HG03097 (cell line): ENCODE measurements at regions not wholly inside any gene's neighbourhood (a gene's known extent, or its start where the extent isn't known, plus 50 kb on each side); places are given as distances from the start of the nearest gene placed in this dataset.
"Not testable (repeated sequence)": the region's sequence is repeated elsewhere in the genome, so short reads cannot be mapped to it uniquely, and the experiment has no call there.

Experiments used
- ATAC-seq: cut with Tn5 transposase; IDR thresholded peaks from one replicate; pipeline ENCODE4 v1.9.1; 2021; ENCODE audit not compliant: unreplicated experiment, low FRiP score

- no peak for ATAC-seq
Measured at GRCh38 chr4:188989371-188989770, 850.1 kb downstream of the TRIML1 start.

- no peak for ATAC-seq
Measured at GRCh38 chr4:188992706-188993105, 853.5 kb downstream of the TRIML1 start.

- no peak for ATAC-seq
Measured at GRCh38 chr4:188993871-188994270, 854.6 kb downstream of the TRIML1 start.

- no peak for ATAC-seq
Measured at GRCh38 chr4:189001283-189001970, 862.2 kb downstream of the TRIML1 start.

GRCh38 chr4:189001971-189002450, 862.8 kb downstream of the TRIML1 start:
- ATAC-seq = no peak

- ATAC-seq = no peak
Measured at GRCh38 chr4:189002475-189002874, 863.2 kb downstream of the TRIML1 start.

GRCh38 chr4:189010452-189011217, 871.4 kb downstream of the TRIML1 start:
- ATAC-seq = not testable (repeated sequence)

GRCh38 chr4:189021831-189022230, 882.6 kb downstream of the TRIML1 start:
- no peak for ATAC-seq

GRCh38 chr4:189022440-189023035, 883.3 kb downstream of the TRIML1 start:
- no peak for ATAC-seq

- ATAC-seq = no peak
Measured at GRCh38 chr4:189029976-189030504, 890.8 kb downstream of the TRIML1 start.

GRCh38 chr4:189032606-189033338, 893.5 kb downstream of the TRIML1 start:
- no peak for ATAC-seq

- ATAC-seq = no peak
Measured at GRCh38 chr4:189033801-189034347, 894.6 kb downstream of the TRIML1 start.

- ATAC-seq = no peak
Measured at GRCh38 chr4:189035091-189035490, 895.9 kb downstream of the TRIML1 start.

- no peak for ATAC-seq
Measured at GRCh38 chr4:189035654-189036053, 896.4 kb downstream of the TRIML1 start.

- ATAC-seq = no peak
Measured at GRCh38 chr4:189036906-189037305, 897.7 kb downstream of the TRIML1 start.

- ATAC-seq = no peak
Measured at GRCh38 chr4:189046642-189047041, 894.0 kb upstream of the FRG1 start.

- ATAC-seq = no peak
Measured at GRCh38 chr4:189048119-189048518, 892.6 kb upstream of the FRG1 start.

- ATAC-seq = no peak
Measured at GRCh38 chr4:189049682-189050081, 891.0 kb upstream of the FRG1 start.

GRCh38 chr4:189050643-189051042, 890.0 kb upstream of the FRG1 start:
- no peak for ATAC-seq

- ATAC-seq = no peak
Measured at GRCh38 chr4:189053621-189054020, 887.1 kb upstream of the FRG1 start.
